ENCODE measurements at regions not wholly inside any gene's neighbourhood (a gene's known extent, or its start where the extent isn't known, plus 50 kb on each side); places are given as distances from the start of the nearest gene placed in this dataset.

- TF ChIP-seq BCL3 (IDR thresholded peaks at IDR 0.05; ENCODE audit: borderline replicate concordance, insufficient read depth, low read depth, low read length, poor library complexity, severe bottlenecking), result peak; percentile 27
- no peak for TF ChIP-seq STAT3 (IDR thresholded peaks at IDR 0.05; ENCODE audit: low read depth, low read length)
- TF ChIP-seq NBN (IDR thresholded peaks at IDR 0.05), result no peak
- TF ChIP-seq GATAD2B (conservative IDR thresholded peaks at IDR 0.05; ENCODE audit: low read depth), result no peak
- TF ChIP-seq BCLAF1 (IDR thresholded peaks at IDR 0.05), result no peak
- TF ChIP-seq RFX5 (IDR thresholded peaks at IDR 0.05; ENCODE audit: low read depth, low read length), result no peak
- TF ChIP-seq CREB1 (IDR thresholded peaks at IDR 0.05; ENCODE audit: low read depth), result 0 out of 2 replicates have a peak, but pooled peaks have one; percentile 32
- no peak for TF ChIP-seq REST (IDR thresholded peaks at IDR 0.05; ENCODE audit: low read depth, low read length)
- peak; percentile 50; the same call in 1 of the 2 replicates for TF ChIP-seq NFIC (IDR thresholded peaks at IDR 0.05; ENCODE audit: low read depth, low read length)
Observed at GRCh38 chr2:43139996-43140621, 86.3 kb downstream of the ZFP36L2 start (continued).
